ENCODE measurements at regions not wholly inside any gene's neighbourhood (a gene's known extent, or its start where the extent isn't known, plus 50 kb on each side); places are given as distances from the start of the nearest gene placed in this dataset.

DNA sequence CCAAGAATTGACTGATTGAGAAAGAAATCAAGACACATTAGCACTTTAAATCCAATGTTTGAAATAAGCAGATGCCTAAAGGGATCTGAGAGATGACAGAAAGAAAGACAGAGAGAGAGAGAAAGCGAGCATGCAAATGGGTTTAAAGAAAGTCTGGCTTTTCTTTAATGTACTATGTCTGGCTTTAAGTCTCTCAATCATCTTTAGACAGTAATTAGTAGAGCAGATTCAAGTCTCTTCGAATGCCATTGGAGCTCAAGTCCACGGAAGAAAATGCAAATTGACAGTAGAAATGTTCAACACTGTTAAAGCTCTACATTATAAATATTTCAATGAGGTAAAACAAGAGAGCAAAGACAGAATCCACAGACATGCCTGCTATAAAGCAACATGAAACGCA is 1480.2 kb upstream of the CDH8 start:
- TF ChIP-seq, protein P1, sequence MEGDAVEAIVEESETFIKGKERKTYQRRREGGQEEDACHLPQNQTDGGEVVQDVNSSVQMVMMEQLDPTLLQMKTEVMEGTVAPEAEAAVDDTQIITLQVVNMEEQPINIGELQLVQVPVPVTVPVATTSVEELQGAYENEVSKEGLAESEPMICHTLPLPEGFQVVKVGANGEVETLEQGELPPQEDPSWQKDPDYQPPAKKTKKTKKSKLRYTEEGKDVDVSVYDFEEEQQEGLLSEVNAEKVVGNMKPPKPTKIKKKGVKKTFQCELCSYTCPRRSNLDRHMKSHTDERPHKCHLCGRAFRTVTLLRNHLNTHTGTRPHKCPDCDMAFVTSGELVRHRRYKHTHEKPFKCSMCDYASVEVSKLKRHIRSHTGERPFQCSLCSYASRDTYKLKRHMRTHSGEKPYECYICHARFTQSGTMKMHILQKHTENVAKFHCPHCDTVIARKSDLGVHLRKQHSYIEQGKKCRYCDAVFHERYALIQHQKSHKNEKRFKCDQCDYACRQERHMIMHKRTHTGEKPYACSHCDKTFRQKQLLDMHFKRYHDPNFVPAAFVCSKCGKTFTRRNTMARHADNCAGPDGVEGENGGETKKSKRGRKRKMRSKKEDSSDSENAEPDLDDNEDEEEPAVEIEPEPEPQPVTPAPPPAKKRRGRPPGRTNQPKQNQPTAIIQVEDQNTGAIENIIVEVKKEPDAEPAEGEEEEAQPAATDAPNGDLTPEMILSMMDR (IDR thresholded peaks at IDR 0.05): no peak
- no peak for TF ChIP-seq POLR2A (IDR thresholded peaks at IDR 0.05)

Data from testis (tissue), 2 donors.